C4-2B (cell line): ENCODE measurements at regions not wholly inside any gene's neighbourhood (a gene's known extent, or its start where the extent isn't known, plus 50 kb on each side); places are given as distances from the start of the nearest gene placed in this dataset.

Experiments used
- CTCF ChIP-seq: fragments of 450-650 bp; conservative IDR thresholded peaks from 2 replicates; pipeline ENCODE4 v1.5.1; 2017; ENCODE audit warnings: mild to moderate bottlenecking
- ZFX ChIP-seq: fragments of 450-650 bp; IDR thresholded peaks from 2 replicates; pipeline ENCODE4 v1.6.1; 2017

GRCh38 chr5:113900141-113900540 lies 386.6 kb downstream of the YTHDC2 start:
- TF ChIP-seq CTCF (no peak), ZFX (no peak)
